H1 (cell line): ENCODE measurements at regions not wholly inside any gene's neighbourhood (a gene's known extent, or its start where the extent isn't known, plus 50 kb on each side); places are given as distances from the start of the nearest gene placed in this dataset.

ENCODE experiments used
- CTCF ChIA-PET: fragments of 300-600 bp; sonication (Branson Sonifier 250); formaldehyde crosslinking; loops from one replicate; lab custom pipeline; 2021; ENCODE audit not compliant: partially characterized antibody; lab: Charles Lee
- POLR2A ChIA-PET: fragments of 300-600 bp; sonication (Branson Sonifier 250); formaldehyde crosslinking; loops from one replicate; lab custom pipeline; 2021; ENCODE audit warnings: inconsistent platforms; ENCODE audit not compliant: partially characterized antibody; lab: Charles Lee
- DNase-seq, 2 experiments: peaks; one replicate each; pipeline versions ENCODE4 v3.0.0 to v3.0.0-alpha.2; 2010 to 2022; ENCODE audit warnings: low spot score in 2 of 2, low read depth in 1 of 2, mixed read lengths in 1 of 2
- FAIRE-seq: peaks from 2 replicates; lab custom pipeline; 2011; peaks lifted over from hg19 to GRCh38; lab: Jason Lieb, UNC
- H2AFZ ChIP-seq: 2 replicates; pipeline ENCODE4 v1.8.1; 2012; ENCODE audit warnings: low read length, inconsistent platforms
- H2AK5ac ChIP-seq: 2 replicates; pipeline ENCODE4 v1.6.1; 2013; ENCODE audit warnings: low read depth, low read length
- H2BK120ac ChIP-seq: replicated peaks from 2 replicates; pipeline ENCODE3; 2013; ENCODE audit warnings: low read depth, low read length, inconsistent platforms
- H2BK12ac ChIP-seq: 2 replicates; pipeline ENCODE4 v1.6.1; 2013; ENCODE audit warnings: low read depth, low read length
- H2BK15ac ChIP-seq: 2 replicates; pipeline ENCODE4 v1.6.1; 2013; ENCODE audit warnings: low read length
- H2BK20ac ChIP-seq: 2 replicates; pipeline ENCODE4 v1.6.1; 2013; ENCODE audit warnings: low read length
- H2BK5ac ChIP-seq: 2 replicates; pipeline ENCODE4 v1.6.1; 2013; ENCODE audit warnings: low read depth, low read length
- H3K14ac ChIP-seq: 2 replicates; pipeline ENCODE4 v1.6.1; 2013; ENCODE audit warnings: inconsistent platforms; ENCODE audit not compliant: insufficient read length
- H3K18ac ChIP-seq: 2 replicates; pipeline ENCODE4 v1.6.1; 2013; ENCODE audit warnings: low read length; ENCODE audit errors: extremely low read depth
- H3K23ac ChIP-seq: 2 replicates; pipeline ENCODE4 v1.6.1; 2013; ENCODE audit warnings: inconsistent platforms; ENCODE audit not compliant: insufficient read length
- H3K23me2 ChIP-seq: 2 replicates; pipeline ENCODE4 v1.6.1; 2013; ENCODE audit warnings: low read depth, low read length
- H3K27ac ChIP-seq: 2 replicates; pipeline ENCODE4 v1.6.1; 2011; ENCODE audit warnings: low read depth, low read length, inconsistent platforms
- H3K27me3 ChIP-seq, 4 experiments: replicated peaks in 1 of 4; 1 replicate in 1 of 4; 2 replicates in 3 of 4; pipeline versions ENCODE4 v1.6.1 to v1.8.1; 2011 to 2013; ENCODE audit warnings: low read length in 3 of 4, mild to moderate bottlenecking in 3 of 4, inconsistent platforms in 2 of 4, mixed read lengths in 2 of 4, moderate library complexity in 1 of 4; ENCODE audit not compliant: control insufficient read depth in 3 of 4, insufficient read depth in 3 of 4; ENCODE audit errors: extremely low read depth in 1 of 4
- H3K36me3 ChIP-seq, 4 experiments: 2 replicates each; pipeline versions ENCODE4 v1.6.1 to v1.8.1; 2011 to 2013; ENCODE audit warnings: mild to moderate bottlenecking in 4 of 4, low read length in 3 of 4, moderate library complexity in 2 of 4, control low read depth in 1 of 4, inconsistent platforms in 1 of 4; ENCODE audit not compliant: insufficient read depth in 4 of 4, control insufficient read depth in 2 of 4
- H3K4ac ChIP-seq: replicated peaks from 2 replicates; pipeline ENCODE3; 2013; ENCODE audit warnings: low read length, low read depth, mixed read lengths, inconsistent platforms; ENCODE audit not compliant: insufficient read length
- H3K4me1 ChIP-seq, 4 experiments: replicated peaks in 1 of 4; 1 replicate in 1 of 4; 2 replicates in 3 of 4; pipeline versions ENCODE4 v1.6.1 to v1.8.1; 2011 to 2013; ENCODE audit warnings: low read length in 3 of 4, inconsistent platforms in 2 of 4, mixed read lengths in 1 of 4; ENCODE audit not compliant: insufficient read depth in 4 of 4, control insufficient read depth in 3 of 4
- H3K4me2 ChIP-seq, 2 experiments: 2 replicates each; pipeline versions ENCODE4 v1.6.1 to v1.8.1; 2011 to 2013; ENCODE audit warnings: low read depth in 2 of 2, low read length in 2 of 2, control low read depth in 1 of 2, inconsistent platforms in 1 of 2, mild to moderate bottlenecking in 1 of 2; ENCODE audit not compliant: insufficient read depth in 1 of 2
- H3K4me3 ChIP-seq, 4 experiments: fragments of 200-600, 300-600 bp in 1 of 4; sonication (generic), shearing (Covaris generic), sonication (Bioruptor Twin) in 1 of 4; 2 replicates each; pipeline versions ENCODE4 v1.5.1 to v1.8.1; 2011 to 2016; ENCODE audit warnings: low read length in 4 of 4, low read depth in 3 of 4, control low read depth in 2 of 4, inconsistent platforms in 2 of 4, mild to moderate bottlenecking in 2 of 4, mixed read lengths in 1 of 4, moderate library complexity in 1 of 4; ENCODE audit not compliant: insufficient read depth in 2 of 4; ENCODE audit errors: extremely low read depth in 1 of 4
- H3K56ac ChIP-seq: replicated peaks from 2 replicates; pipeline ENCODE3; 2013; ENCODE audit warnings: low read depth, mild to moderate bottlenecking, mixed read lengths, low read length, inconsistent platforms; ENCODE audit not compliant: insufficient read length
- H3K79me1 ChIP-seq: 2 replicates; pipeline ENCODE4 v1.6.1; 2013; ENCODE audit warnings: low read depth, low read length, control low read depth
- H3K79me2 ChIP-seq, 2 experiments: 2 replicates each; pipeline versions ENCODE4 v1.6.1 to v1.8.1; 2012 to 2013; ENCODE audit warnings: low read length in 2 of 2, mild to moderate bottlenecking in 2 of 2, inconsistent platforms in 1 of 2; ENCODE audit not compliant: insufficient read depth in 2 of 2, control insufficient read depth in 1 of 2
- H3K9ac ChIP-seq, 4 experiments: replicated peaks in 1 of 4; 1 replicate in 1 of 4; 2 replicates in 3 of 4; pipeline versions ENCODE4 v1.6.1 to v1.8.1; 2011 to 2013; ENCODE audit warnings: low read depth in 3 of 4, low read length in 3 of 4, control low read depth in 2 of 4, mild to moderate bottlenecking in 2 of 4, moderate library complexity in 2 of 4, inconsistent platforms in 1 of 4; ENCODE audit errors: extremely low read depth in 1 of 4
- H3K9me3 ChIP-seq, 2 experiments: 2 replicates each; pipeline versions ENCODE4 v1.6.1 to v1.8.1; 2012 to 2013; ENCODE audit warnings: mild to moderate bottlenecking in 2 of 2, moderate library complexity in 2 of 2, control low read depth in 1 of 2, inconsistent platforms in 1 of 2, low read depth in 1 of 2, low read length in 1 of 2, mixed read lengths in 1 of 2; ENCODE audit not compliant: insufficient read depth in 2 of 2
- H4K20me1 ChIP-seq, 2 experiments: replicated peaks in 1 of 2; 2 replicates each; pipeline versions ENCODE3 to v1.8.1; 2011 to 2013; ENCODE audit warnings: inconsistent platforms in 2 of 2, low read length in 2 of 2, mild to moderate bottlenecking in 1 of 2; ENCODE audit not compliant: insufficient read depth in 2 of 2, control insufficient read depth in 1 of 2
- H4K5ac ChIP-seq: 2 replicates; pipeline ENCODE4 v1.6.1; 2013; ENCODE audit warnings: low read length, low read depth, mixed read lengths, inconsistent platforms; ENCODE audit not compliant: insufficient read length
- H4K8ac ChIP-seq: 2 replicates; pipeline ENCODE4 v1.8.0; 2013; ENCODE audit warnings: mild to moderate bottlenecking, moderate library complexity, low read length, inconsistent platforms; ENCODE audit not compliant: insufficient read depth; ENCODE audit errors: extremely low read depth
- H4K91ac ChIP-seq: replicated peaks from 2 replicates; pipeline ENCODE3; 2013; ENCODE audit warnings: low read length, mixed read lengths, inconsistent platforms; ENCODE audit not compliant: insufficient read length
- BACH1 ChIP-seq: IDR thresholded peaks from 2 replicates; pipeline ENCODE4 v1.6.1; 2012; ENCODE audit warnings: low read length, improper control_type of control experiment
- CTBP2 ChIP-seq: IDR thresholded peaks from 2 replicates; pipeline ENCODE4 v1.7.0; 2011; ENCODE audit warnings: borderline replicate concordance, mild to moderate bottlenecking, moderate library complexity, mixed read lengths, low read length; ENCODE audit not compliant: insufficient read depth, insufficient read length
- NANOG ChIP-seq: IDR thresholded peaks from 2 replicates; pipeline ENCODE4 v1.6.1; 2011; ENCODE audit warnings: low read length, low read depth, mild to moderate bottlenecking, inconsistent platforms; ENCODE audit not compliant: insufficient read depth, poor library complexity, severe bottlenecking
- SIN3A ChIP-seq, 2 experiments: IDR thresholded peaks in 1 of 2; conservative IDR thresholded peaks in 1 of 2; 2 replicates each; pipeline ENCODE4 v1.6.1; 2011 to 2012; ENCODE audit warnings: low read length in 2 of 2, improper control_type of control experiment in 1 of 2, low read depth in 1 of 2, mild to moderate bottlenecking in 1 of 2
- SP4 ChIP-seq: IDR thresholded peaks from 2 replicates; pipeline ENCODE4 v1.6.1; 2012; ENCODE audit warnings: low read length, inconsistent platforms
- WGBS, 2 experiments: shearing (Covaris generic) in 1 of 2; methylation state at CpG; one replicate each; pipeline versions ENCODE4 v1.1.6 to v1.1.7; 2013 to 2015; ENCODE audit warnings: low lambda C conversion rate in 2 of 2, mixed read lengths in 2 of 2, inconsistent platforms in 1 of 2, low coverage in 1 of 2, missing lambda C conversion rate in 1 of 2; ENCODE audit not compliant: insufficient replicate concordance in 2 of 2, insufficient coverage in 1 of 2, insufficient read length in 1 of 2; ENCODE audit errors: extremely low coverage in 1 of 2, missing lambda C conversion rate in 1 of 2; 5-methylcytosine and 5-hydroxymethylcytosine counted together

GRCh38 chr7:24346129-24346528 is 62.1 kb downstream of the NPY start:
- no peaks in the 10 kb centered on the region for H3K27me3 ChIP-seq
- FAIRE-seq = no peak
- H3K27ac ChIP-seq = no peak overlapping the region
- no peak overlapping the region for H3K4me3 ChIP-seq
- WGBS, 2 experiments = 81% methylated on average over 5 of the region's 5 CpGs; no CpG with 5 or more reads in 1 of the 2 experiments
- POLR2A ChIA-PET = interaction anchor here (1.5 to 1.6 kb wide), 2 partner anchors 9 to 14 kb away, joined by 4 to 6 read pairs; no protein-coding TSS in a partner anchor
- no peak overlapping the region for H2BK20ac ChIP-seq
- no peak overlapping the region for H4K8ac ChIP-seq
- no peaks in the 10 kb centered on the region for H3K23me2 ChIP-seq
- H2BK15ac ChIP-seq = no peak overlapping the region
- no peak overlapping the region for H3K4me2 ChIP-seq
- H2AK5ac ChIP-seq = no peak overlapping the region
- H3K14ac ChIP-seq = no peak overlapping the region
- H2AFZ ChIP-seq = no peak overlapping the region
- H4K91ac ChIP-seq = no peak overlapping the region
- no peak for TF ChIP-seq BACH1
- TF ChIP-seq SP4 = no peak
- TF ChIP-seq NANOG = no peak
- no peak for TF ChIP-seq SIN3A (conservative IDR thresholded peaks at IDR 0.05 in 1 of 2, IDR thresholded peaks at IDR 0.05 in 1 of 2; ENCODE audit: low read depth in 1 of 2, low read length in 2 of 2)
- no peak for TF ChIP-seq CTBP2
- H3K23ac ChIP-seq = no peak overlapping the region
- no peaks in the 10 kb centered on the region for H4K20me1 ChIP-seq
- 0 out of 8 replicates have a peak, but pooled peaks cover 0 to 2% (median 0%) of the 10 kb centered on the region in 4 experiments for H3K36me3 ChIP-seq
- CTCF ChIA-PET = interaction anchor here (1.0 to 2.8 kb wide), 6 partner anchors 10 to 35 kb away, joined by 3 to 16 read pairs (median 4); no protein-coding TSS in a partner anchor
- no peak overlapping the region for H2BK120ac ChIP-seq
- no peaks in the 10 kb centered on the region for H3K9me3 ChIP-seq
- no peak for DNase-seq
- no peaks in the 10 kb centered on the region for H3K79me1 ChIP-seq
- no peak overlapping the region for H2BK12ac ChIP-seq
- no peak overlapping the region; a peak in 1 of 7 replicates for H3K9ac ChIP-seq
- no peak overlapping the region for H4K5ac ChIP-seq
- H3K79me2 ChIP-seq = no peaks in the 10 kb centered on the region
- no peak overlapping the region for H3K56ac ChIP-seq
- H3K4me1 ChIP-seq = peaks cover 0 to 11% (median 3%) of the 10 kb centered on the region in 4 experiments; a peak in 3 of 7 replicates
- no peak overlapping the region for H3K4ac ChIP-seq
- no peak overlapping the region for H2BK5ac ChIP-seq
- H3K18ac ChIP-seq = no peak overlapping the region
